ENCODE measurements at regions not wholly inside any gene's neighbourhood (a gene's known extent, or its start where the extent isn't known, plus 50 kb on each side); places are given as distances from the start of the nearest gene placed in this dataset.

- TF ChIP-seq, protein P1, sequence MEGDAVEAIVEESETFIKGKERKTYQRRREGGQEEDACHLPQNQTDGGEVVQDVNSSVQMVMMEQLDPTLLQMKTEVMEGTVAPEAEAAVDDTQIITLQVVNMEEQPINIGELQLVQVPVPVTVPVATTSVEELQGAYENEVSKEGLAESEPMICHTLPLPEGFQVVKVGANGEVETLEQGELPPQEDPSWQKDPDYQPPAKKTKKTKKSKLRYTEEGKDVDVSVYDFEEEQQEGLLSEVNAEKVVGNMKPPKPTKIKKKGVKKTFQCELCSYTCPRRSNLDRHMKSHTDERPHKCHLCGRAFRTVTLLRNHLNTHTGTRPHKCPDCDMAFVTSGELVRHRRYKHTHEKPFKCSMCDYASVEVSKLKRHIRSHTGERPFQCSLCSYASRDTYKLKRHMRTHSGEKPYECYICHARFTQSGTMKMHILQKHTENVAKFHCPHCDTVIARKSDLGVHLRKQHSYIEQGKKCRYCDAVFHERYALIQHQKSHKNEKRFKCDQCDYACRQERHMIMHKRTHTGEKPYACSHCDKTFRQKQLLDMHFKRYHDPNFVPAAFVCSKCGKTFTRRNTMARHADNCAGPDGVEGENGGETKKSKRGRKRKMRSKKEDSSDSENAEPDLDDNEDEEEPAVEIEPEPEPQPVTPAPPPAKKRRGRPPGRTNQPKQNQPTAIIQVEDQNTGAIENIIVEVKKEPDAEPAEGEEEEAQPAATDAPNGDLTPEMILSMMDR (conservative IDR thresholded peaks at IDR 0.05 in 1 of 2, IDR thresholded peaks at IDR 0.05 in 1 of 2; ENCODE audit: extremely low read depth in 1 of 2, insufficient read depth in 1 of 2, low read depth in 1 of 2, low read length in 2 of 2) = no peak
- TF ChIP-seq EZH2 (IDR thresholded peaks at IDR 0.05; ENCODE audit: borderline replicate concordance, low read length) = no peak
Measured at GRCh38 chr10:52561322-52561721, 211.3 kb downstream of the MBL2 start.
